Activated CD4-positive, alpha-beta memory T cell treated with anti-CD3 and anti-CD28 coated beads for 36 hours (primary cell): ENCODE measurements at regions not wholly inside any gene's neighbourhood (a gene's known extent, or its start where the extent isn't known, plus 50 kb on each side); places are given as distances from the start of the nearest gene placed in this dataset.

Experiments used
- CTCF ChIA-PET: fragments of 350-600 bp; sonication (Branson Sonifier 250); formaldehyde crosslinking; loops from one replicate; lab custom pipeline; 2021; ENCODE audit warnings: antibody characterized with exemption, inconsistent platforms; lab: Charles Lee
- POLR2A ChIA-PET: fragments of 350-600 bp; sonication (Branson Sonifier 250); formaldehyde crosslinking; loops from one replicate; lab custom pipeline; 2021; ENCODE audit warnings: antibody characterized with exemption; lab: Charles Lee
- DNase-seq: peaks from one replicate; pipeline ENCODE4 v3.0.0-alpha.2; 2020
- H3K27ac Mint-ChIP-seq: one replicate; pipeline ENCODE4 v1.8.0; 2021; ENCODE audit warnings: mixed read lengths
- H3K27me3 Mint-ChIP-seq: one replicate; pipeline ENCODE4 v1.8.0; 2021; ENCODE audit warnings: mixed read lengths
- H3K36me3 Mint-ChIP-seq: one replicate; pipeline ENCODE4 v1.8.0; 2021; ENCODE audit warnings: mixed read lengths
- H3K4me1 Mint-ChIP-seq: one replicate; pipeline ENCODE4 v1.8.0; 2021; ENCODE audit warnings: low read depth, mixed read lengths
- H3K4me3 Mint-ChIP-seq: one replicate; pipeline ENCODE4 v1.8.0; 2021; ENCODE audit warnings: mild to moderate bottlenecking, mixed read lengths
- H3K9me3 Mint-ChIP-seq: one replicate; pipeline ENCODE4 v1.8.0; 2021; ENCODE audit warnings: mixed read lengths
- intact Hi-C: fragments of 100-400 bp; cut with micrococcal nuclease; formaldehyde crosslinking; loops from one replicate; pipeline ENCODE4 v1.15.1; 2023

- Mint-ChIP-seq H3K9me3 (no peaks in the 10 kb centered on the region), H3K36me3 (no peaks in the 10 kb centered on the region), H3K27me3 (peaks cover 9% of the 10 kb centered on the region), H3K27ac (no peak overlapping the region), H3K4me3 (no peak overlapping the region), H3K4me1 (no peaks in the 10 kb centered on the region)
- intact Hi-C loops, result no loop called here
- ChIA-PET POLR2A (no interaction called here), CTCF (no interaction called here)
- DNase-seq, result no peak
Measured at GRCh38 chr18:48488388-48488850, 50.4 kb upstream of the CTIF start.

GRCh38 chr18:48486754-48487153 lies 52.1 kb upstream of the CTIF start:
- Mint-ChIP-seq H3K27me3 (peaks cover 7% of the 10 kb centered on the region), H3K36me3 (no peaks in the 10 kb centered on the region), H3K27ac (no peak overlapping the region), H3K9me3 (no peaks in the 10 kb centered on the region), H3K4me1 (no peaks in the 10 kb centered on the region), H3K4me3 (no peak overlapping the region)
- no peak for DNase-seq
- ChIA-PET POLR2A (no interaction called here), CTCF (interaction anchor here (0.7 to 2.2 kb wide), 2 partner anchors 11 to 42 kb away, joined by 3 to 5 read pairs; no protein-coding TSS in a partner anchor)
- intact Hi-C loops, result no loop called here

- intact Hi-C loops, result no loop called here
- ChIA-PET POLR2A (no interaction called here), CTCF (interaction anchor here (1.2 to 2.2 kb wide), 2 partner anchors 10 to 178 kb away, joined by 3 to 5 read pairs; no protein-coding TSS in a partner anchor)
- Mint-ChIP-seq H3K4me3 (no peak overlapping the region), H3K4me1 (no peaks in the 10 kb centered on the region), H3K27ac (no peak overlapping the region), H3K27me3 (peaks cover 8% of the 10 kb centered on the region), H3K9me3 (no peaks in the 10 kb centered on the region), H3K36me3 (no peaks in the 10 kb centered on the region)
- DNase-seq, result no peak
Measured at GRCh38 chr18:48485828-48486405, 52.9 kb upstream of the CTIF start.

GRCh38 chr18:48481092-48481491 lies 57.7 kb upstream of the CTIF start:
- H3K27me3 Mint-ChIP-seq, result peaks cover 13% of the 10 kb centered on the region
- no peak overlapping the region for H3K27ac Mint-ChIP-seq
- H3K4me1 Mint-ChIP-seq, result no peaks in the 10 kb centered on the region
- intact Hi-C loops, result no loop called here
- no peaks in the 10 kb centered on the region for H3K36me3 Mint-ChIP-seq
- no peak overlapping the region for H3K4me3 Mint-ChIP-seq
- no peak for DNase-seq
- POLR2A ChIA-PET, result no interaction called here
- CTCF ChIA-PET, result no interaction called here
- no peaks in the 10 kb centered on the region for H3K9me3 Mint-ChIP-seq

GRCh38 chr18:48479531-48479930 lies 59.3 kb upstream of the CTIF start:
- Mint-ChIP-seq H3K27me3 (peaks cover 17% of the 10 kb centered on the region), H3K36me3 (no peaks in the 10 kb centered on the region), H3K4me3 (no peak overlapping the region), H3K9me3 (no peaks in the 10 kb centered on the region), H3K27ac (no peak overlapping the region), H3K4me1 (no peaks in the 10 kb centered on the region)
- no peak for DNase-seq
- intact Hi-C loops, result no loop called here
- ChIA-PET CTCF (no interaction called here), POLR2A (no interaction called here)

- CTCF ChIA-PET, result interaction anchor here (1.3 to 3.2 kb wide), 2 partner anchors 186 to 190 kb away, joined by 3 to 12 read pairs; no protein-coding TSS in a partner anchor
- POLR2A ChIA-PET, result no interaction called here
- no peaks in the 10 kb centered on the region for H3K4me1 Mint-ChIP-seq
- no peak for DNase-seq
- no peak overlapping the region for H3K27ac Mint-ChIP-seq
- no peak overlapping the region for H3K4me3 Mint-ChIP-seq
- peaks cover 2% of the 10 kb centered on the region for H3K9me3 Mint-ChIP-seq
- H3K27me3 Mint-ChIP-seq, result peaks cover 17% of the 10 kb centered on the region
- intact Hi-C loops, result no loop called here
- no peaks in the 10 kb centered on the region for H3K36me3 Mint-ChIP-seq
Measured at GRCh38 chr18:48477348-48477747, 61.5 kb upstream of the CTIF start.

GRCh38 chr18:48476550-48476917 lies 62.3 kb upstream of the CTIF start:
- H3K27ac Mint-ChIP-seq, result no peak overlapping the region
- peaks cover 5% of the 10 kb centered on the region for H3K9me3 Mint-ChIP-seq
- ChIA-PET CTCF (interaction anchor here (0.7 to 5.0 kb wide), 16 partner anchors 15 to 914 kb away, joined by 3 to 48 read pairs (median 4); no protein-coding TSS in a partner anchor), POLR2A (no interaction called here)
- H3K27me3 Mint-ChIP-seq, result peaks cover 20% of the 10 kb centered on the region
- H3K4me3 Mint-ChIP-seq, result no peak overlapping the region
- H3K36me3 Mint-ChIP-seq, result no peaks in the 10 kb centered on the region
- no peak for DNase-seq
- intact Hi-C loops, result loop anchor here (1.0 kb wide), 1 partner anchor 188 kb away; no protein-coding TSS in a partner anchor
- H3K4me1 Mint-ChIP-seq, result no peaks in the 10 kb centered on the region

GRCh38 chr18:48475635-48476549 lies 62.9 kb upstream of the CTIF start:
- H3K4me1 Mint-ChIP-seq, result no peaks in the 10 kb centered on the region
- H3K27me3 Mint-ChIP-seq, result peaks cover 20% of the 10 kb centered on the region
- peaks cover 5% of the 10 kb centered on the region for H3K9me3 Mint-ChIP-seq
- intact Hi-C loops, result loop anchor here (1.0 kb wide), 1 partner anchor 188 kb away; no protein-coding TSS in a partner anchor
- no peak overlapping the region for H3K4me3 Mint-ChIP-seq
- ChIA-PET POLR2A (no interaction called here), CTCF (interaction anchor here (0.7 to 5.0 kb wide), 24 partner anchors 10 to 914 kb away, joined by 3 to 48 read pairs (median 3); no protein-coding TSS in a partner anchor)
- no peaks in the 10 kb centered on the region for H3K36me3 Mint-ChIP-seq
- DNase-seq, result peak; percentile 37
- H3K27ac Mint-ChIP-seq, result no peak overlapping the region

GRCh38 chr18:48473816-48474215 lies 64.6 kb upstream of the ZBTB7C start:
- ChIA-PET CTCF (interaction anchor here (5.0 kb wide), 1 partner anchor 190 kb away, joined by 48 read pairs; no protein-coding TSS in a partner anchor), POLR2A (interaction anchor here (0.7 kb wide), 1 partner anchor 962 kb away, joined by 3 read pairs; no protein-coding TSS in a partner anchor)
- intact Hi-C loops, result no loop called here
- Mint-ChIP-seq H3K27ac (no peak overlapping the region), H3K4me3 (no peak overlapping the region), H3K4me1 (no peaks in the 10 kb centered on the region), H3K27me3 (peaks cover 23% of the 10 kb centered on the region), H3K36me3 (no peaks in the 10 kb centered on the region), H3K9me3 (peaks cover 5% of the 10 kb centered on the region)
- no peak for DNase-seq

GRCh38 chr18:48472610-48473009 lies 63.4 kb upstream of the ZBTB7C start:
- CTCF ChIA-PET, result interaction anchor here (0.8 to 5.0 kb wide), 4 partner anchors 11 to 1885 kb away, joined by 3 to 48 read pairs (median 4); no protein-coding TSS in a partner anchor
- intact Hi-C loops, result no loop called here
- Mint-ChIP-seq H3K36me3 (no peaks in the 10 kb centered on the region), H3K27ac (no peak overlapping the region), H3K4me1 (no peaks in the 10 kb centered on the region), H3K27me3 (peaks cover 28% of the 10 kb centered on the region), H3K4me3 (no peak overlapping the region), H3K9me3 (peaks cover 5% of the 10 kb centered on the region)
- DNase-seq, result no peak
- POLR2A ChIA-PET, result interaction anchor here (0.7 kb wide), 1 partner anchor 16 kb away, joined by 3 read pairs; no protein-coding TSS in a partner anchor

- POLR2A ChIA-PET, result no interaction called here
- Mint-ChIP-seq H3K4me1 (no peaks in the 10 kb centered on the region), H3K36me3 (no peaks in the 10 kb centered on the region), H3K4me3 (no peak overlapping the region), H3K27me3 (peaks cover 23% of the 10 kb centered on the region), H3K9me3 (peaks cover 5% of the 10 kb centered on the region), H3K27ac (no peak overlapping the region)
- intact Hi-C loops, result no loop called here
- no peak for DNase-seq
- CTCF ChIA-PET, result no interaction called here
Measured at GRCh38 chr18:48470484-48471180, 61.4 kb upstream of the ZBTB7C start.
